SK-N-SH treated with all-trans-retinoic acid at 6 μM for 48 hours (cell line): ENCODE measurements at regions not wholly inside any gene's neighbourhood (a gene's known extent, or its start where the extent isn't known, plus 50 kb on each side); places are given as distances from the start of the nearest gene placed in this dataset.

ENCODE experiments used
- ATAC-seq: fragments of 200-7000 bp; cut with Tn5 transposase; 3 replicates; pipeline ENCODE4 v1.9.1; 2020; ENCODE audit warnings: mild to moderate bottlenecking, moderate library complexity
- ARNTL ChIP-seq: fragments of 450-650 bp; formaldehyde crosslinking; IDR thresholded peaks from 2 replicates; pipeline ENCODE4 v1.5.0; 2020; ENCODE audit warnings: low read depth, mild to moderate bottlenecking, moderate library complexity, borderline replicate concordance
- BACH2 ChIP-seq: fragments of 250-450 bp; sonication (Bioruptor Pico); IDR thresholded peaks from 2 replicates; pipeline ENCODE4 v1.9.0; 2021; ENCODE audit warnings: mild to moderate bottlenecking, borderline replicate concordance
- CSRNP3 ChIP-seq: fragments of 250-450 bp; sonication (Bioruptor Pico); IDR thresholded peaks from 2 replicates; pipeline ENCODE4 v1.5.1; 2021; ENCODE audit warnings: mild to moderate bottlenecking, moderate library complexity
- ESRRG ChIP-seq: fragments of 250-450 bp; sonication (Bioruptor Pico); IDR thresholded peaks from 2 replicates; pipeline ENCODE4 v1.6.1; 2021; ENCODE audit warnings: mild to moderate bottlenecking
- GLIS3 ChIP-seq: fragments of 250-450 bp; sonication (Bioruptor Pico); IDR thresholded peaks from 2 replicates; pipeline ENCODE4 v1.5.0; 2020; ENCODE audit warnings: mild to moderate bottlenecking, moderate library complexity
- ISL1 ChIP-seq: fragments of 250-450 bp; sonication (Bioruptor Pico); IDR thresholded peaks from 2 replicates; pipeline ENCODE4 v2.1.2; 2022; ENCODE audit warnings: mild to moderate bottlenecking, moderate library complexity
- OSR1 ChIP-seq: fragments of 250-450 bp; sonication (Bioruptor Pico); IDR thresholded peaks from 2 replicates; pipeline ENCODE4 v1.8.0; 2022; ENCODE audit warnings: moderate library complexity, mild to moderate bottlenecking, inconsistent platforms
- POU6F1 ChIP-seq: fragments of 250-450 bp; sonication (Bioruptor Pico); IDR thresholded peaks from 2 replicates; pipeline ENCODE4 v1.8.0; 2021; ENCODE audit warnings: low read depth, mild to moderate bottlenecking, moderate library complexity, borderline replicate concordance
- PPARA ChIP-seq: fragments of 250-450 bp; sonication (Bioruptor Pico); IDR thresholded peaks from 2 replicates; pipeline ENCODE4 v1.5.0; 2020; ENCODE audit warnings: mild to moderate bottlenecking, borderline replicate concordance
- RARB ChIP-seq: fragments of 250-450 bp; sonication (Bioruptor Pico); IDR thresholded peaks from 2 replicates; pipeline ENCODE4 v1.8.0; 2021; ENCODE audit warnings: mild to moderate bottlenecking, moderate library complexity
- SNAI2 ChIP-seq: fragments of 250-450 bp; sonication (Bioruptor Pico); IDR thresholded peaks from 2 replicates; pipeline ENCODE4 v1.5.0; 2020; ENCODE audit warnings: mild to moderate bottlenecking, moderate library complexity
- TCF4 ChIP-seq: fragments of 250-450 bp; sonication (Bioruptor Pico); IDR thresholded peaks from 2 replicates; pipeline ENCODE4 v1.8.0; 2021; ENCODE audit warnings: mild to moderate bottlenecking, moderate library complexity, borderline replicate concordance
- TOX ChIP-seq: fragments of 250-450 bp; sonication (Bioruptor Pico); IDR thresholded peaks from 2 replicates; pipeline ENCODE4 v1.8.0; 2021; ENCODE audit warnings: mild to moderate bottlenecking, moderate library complexity, borderline replicate concordance
- ZFP3 ChIP-seq: fragments of 250-450 bp; sonication (Bioruptor Pico); IDR thresholded peaks from 2 replicates; pipeline ENCODE4 v1.5.0; 2020; ENCODE audit warnings: mild to moderate bottlenecking, moderate library complexity
- ZFP30 ChIP-seq: fragments of 450-650 bp; formaldehyde crosslinking; IDR thresholded peaks from 2 replicates; pipeline ENCODE4 v1.5.0; 2022; ENCODE audit warnings: mild to moderate bottlenecking, moderate library complexity
- ZNF565 ChIP-seq: fragments of 450-650 bp; formaldehyde crosslinking; conservative IDR thresholded peaks from 2 replicates; pipeline ENCODE4 v1.5.0; 2020; ENCODE audit warnings: low read depth, mild to moderate bottlenecking, moderate library complexity
- ZNF70 ChIP-seq: fragments of 450-650 bp; formaldehyde crosslinking; IDR thresholded peaks from 2 replicates; pipeline ENCODE4 v1.5.0; 2020; ENCODE audit warnings: mild to moderate bottlenecking, moderate library complexity
- ZNF8 ChIP-seq: fragments of 450-650 bp; formaldehyde crosslinking; IDR thresholded peaks from 2 replicates; pipeline ENCODE4 v1.5.0; 2020; ENCODE audit warnings: mild to moderate bottlenecking, moderate library complexity
- TF ChIP-seq, protein P1 (sequence below): fragments of 250-450 bp; sonication (Bioruptor Pico); IDR thresholded peaks from 2 replicates; pipeline ENCODE4 v1.8.0; 2020; ENCODE audit warnings: mild to moderate bottlenecking, moderate library complexity, borderline replicate concordance
- TF ChIP-seq, protein P2 (sequence below): fragments of 250-450 bp; sonication (Bioruptor Pico); IDR thresholded peaks from 2 replicates; pipeline ENCODE4 v1.5.1; 2020; ENCODE audit warnings: low read depth, mild to moderate bottlenecking, moderate library complexity

GRCh38 chr6:141057761-141058160 is 1075.0 kb upstream of the GJE1 start:
- no peak for ATAC-seq
- TF ChIP-seq BACH2 (CRISPR knock-in tag): no peak
- TF ChIP-seq ZNF565 (CRISPR knock-in tag): no peak
- TF ChIP-seq TOX (CRISPR knock-in tag): no peak
- TF ChIP-seq ZNF8 (CRISPR knock-in tag): no peak
- TF ChIP-seq CSRNP3 (CRISPR knock-in tag): no peak
- TF ChIP-seq TCF4: no peak
- TF ChIP-seq ZFP30 (CRISPR knock-in tag): no peak
- no peak for TF ChIP-seq OSR1 (CRISPR knock-in tag)
- no peak for TF ChIP-seq SNAI2 (CRISPR knock-in tag)
- TF ChIP-seq, protein P1, sequence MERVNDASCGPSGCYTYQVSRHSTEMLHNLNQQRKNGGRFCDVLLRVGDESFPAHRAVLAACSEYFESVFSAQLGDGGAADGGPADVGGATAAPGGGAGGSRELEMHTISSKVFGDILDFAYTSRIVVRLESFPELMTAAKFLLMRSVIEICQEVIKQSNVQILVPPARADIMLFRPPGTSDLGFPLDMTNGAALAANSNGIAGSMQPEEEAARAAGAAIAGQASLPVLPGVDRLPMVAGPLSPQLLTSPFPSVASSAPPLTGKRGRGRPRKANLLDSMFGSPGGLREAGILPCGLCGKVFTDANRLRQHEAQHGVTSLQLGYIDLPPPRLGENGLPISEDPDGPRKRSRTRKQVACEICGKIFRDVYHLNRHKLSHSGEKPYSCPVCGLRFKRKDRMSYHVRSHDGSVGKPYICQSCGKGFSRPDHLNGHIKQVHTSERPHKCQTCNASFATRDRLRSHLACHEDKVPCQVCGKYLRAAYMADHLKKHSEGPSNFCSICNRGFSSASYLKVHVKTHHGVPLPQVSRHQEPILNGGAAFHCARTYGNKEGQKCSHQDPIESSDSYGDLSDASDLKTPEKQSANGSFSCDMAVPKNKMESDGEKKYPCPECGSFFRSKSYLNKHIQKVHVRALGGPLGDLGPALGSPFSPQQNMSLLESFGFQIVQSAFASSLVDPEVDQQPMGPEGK: no peak

GRCh38 chr6:141056945-141057625 is 1075.6 kb upstream of the GJE1 start:
- no peak for TF ChIP-seq ISL1 (CRISPR knock-in tag)
- TF ChIP-seq POU6F1 (CRISPR knock-in tag): no peak
- TF ChIP-seq ESRRG (CRISPR knock-in tag): no peak
- no peak for TF ChIP-seq ZNF565 (CRISPR knock-in tag)
- no peak for TF ChIP-seq ARNTL (CRISPR knock-in tag)
- TF ChIP-seq PPARA (CRISPR knock-in tag): no peak
- TF ChIP-seq RARB (CRISPR knock-in tag): no peak
- TF ChIP-seq, protein P1: no peak
- TF ChIP-seq ZFP30 (CRISPR knock-in tag): no peak
- TF ChIP-seq, protein P2, sequence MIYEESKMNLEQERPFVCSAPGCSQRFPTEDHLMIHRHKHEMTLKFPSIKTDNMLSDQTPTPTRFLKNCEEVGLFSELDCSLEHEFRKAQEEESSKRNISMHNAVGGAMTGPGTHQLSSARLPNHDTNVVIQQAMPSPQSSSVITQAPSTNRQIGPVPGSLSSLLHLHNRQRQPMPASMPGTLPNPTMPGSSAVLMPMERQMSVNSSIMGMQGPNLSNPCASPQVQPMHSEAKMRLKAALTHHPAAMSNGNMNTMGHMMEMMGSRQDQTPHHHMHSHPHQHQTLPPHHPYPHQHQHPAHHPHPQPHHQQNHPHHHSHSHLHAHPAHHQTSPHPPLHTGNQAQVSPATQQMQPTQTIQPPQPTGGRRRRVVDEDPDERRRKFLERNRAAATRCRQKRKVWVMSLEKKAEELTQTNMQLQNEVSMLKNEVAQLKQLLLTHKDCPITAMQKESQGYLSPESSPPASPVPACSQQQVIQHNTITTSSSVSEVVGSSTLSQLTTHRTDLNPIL (CRISPR knock-in tag): no peak
- no peak for TF ChIP-seq TOX (CRISPR knock-in tag)
- TF ChIP-seq SNAI2 (CRISPR knock-in tag): no peak
- TF ChIP-seq GLIS3: no peak
- TF ChIP-seq ZNF70: no peak
- TF ChIP-seq ZFP3: no peak
- TF ChIP-seq CSRNP3 (CRISPR knock-in tag): no peak
- no peak for ATAC-seq

DNA sequence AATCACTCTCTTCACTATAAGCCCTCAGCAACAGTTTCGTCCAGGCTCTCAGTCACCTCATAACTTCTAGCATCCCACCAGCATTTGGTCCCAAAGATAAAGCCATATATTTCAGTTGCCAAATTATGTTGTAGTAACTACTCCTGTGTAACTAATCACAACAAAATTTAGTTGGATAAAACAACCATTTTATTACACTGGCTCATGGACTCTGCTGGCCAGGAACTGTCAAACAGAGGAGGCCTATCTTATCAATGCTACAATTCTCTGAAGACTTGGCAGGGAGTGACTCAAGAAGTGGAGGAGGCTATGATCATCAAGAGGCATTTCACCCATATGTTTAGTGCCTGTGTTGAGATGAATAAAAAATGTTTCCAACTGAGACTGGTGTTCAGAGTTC is 1082.3 kb upstream of the GJE1 start:
- ATAC-seq: no peak
- TF ChIP-seq, protein P2 (CRISPR knock-in tag): no peak
- TF ChIP-seq GLIS3: no peak
- no peak for TF ChIP-seq RARB (CRISPR knock-in tag)
- no peak for TF ChIP-seq CSRNP3 (CRISPR knock-in tag)
- no peak for TF ChIP-seq ARNTL (CRISPR knock-in tag)
- TF ChIP-seq OSR1 (CRISPR knock-in tag): no peak
- TF ChIP-seq ZFP30 (CRISPR knock-in tag): no peak
- TF ChIP-seq, protein P1: no peak
